Sigmoid colon (tissue), 6 donors: ENCODE measurements at regions not wholly inside any gene's neighbourhood (a gene's known extent, or its start where the extent isn't known, plus 50 kb on each side); places are given as distances from the start of the nearest gene placed in this dataset.

Experiments
- DNase-seq: peaks from one replicate; pipeline ENCODE4 v3.0.0-alpha.2; 2019
- H3K27ac ChIP-seq, 4 donors: fragments of 200-600 bp; sonication (generic); one replicate each; pipeline ENCODE4 v1.5.1; 2016 to 2019; ENCODE audit warnings: mild to moderate bottlenecking in 1 of 4
- H3K27me3 ChIP-seq, 3 donors: fragments of 200-600 bp; sonication (generic); one replicate each; pipeline ENCODE4 v1.5.1; 2019; ENCODE audit warnings: mild to moderate bottlenecking in 1 of 3
- H3K36me3 ChIP-seq, 4 donors: fragments of 200-600 bp; sonication (generic); one replicate each; pipeline ENCODE4 v1.5.1; 2016 to 2019
- H3K4me1 ChIP-seq, 4 donors: fragments of 200-600 bp; sonication (generic); one replicate each; pipeline ENCODE4 v1.5.1; 2017 to 2019
- H3K4me3 ChIP-seq, 4 donors: fragments of 200-600 bp; sonication (generic); one replicate each; pipeline ENCODE4 v1.5.1; 2017 to 2019; ENCODE audit warnings: mild to moderate bottlenecking in 2 of 4, moderate library complexity in 1 of 4
- H3K9me3 ChIP-seq, 4 donors: fragments of 200-600 bp in 3 of 4; sonication (generic) in 3 of 4; one replicate each; pipeline versions ENCODE4 v1.5.1 to v1.6.1; 2013 to 2019
- EP300 ChIP-seq, 4 donors: sonication (generic); formaldehyde crosslinking; IDR thresholded peaks; one replicate each; pipeline ENCODE4 v1.6.1; 2017; ENCODE audit warnings: antibody characterized with exemption in 4 of 4
- POLR2A ChIP-seq, 2 donors: fragments of 450-650 bp; IDR thresholded peaks; one replicate each; pipeline ENCODE4 v1.6.1; 2016; ENCODE audit warnings: antibody characterized with exemption in 2 of 2, mild to moderate bottlenecking in 2 of 2, moderate library complexity in 2 of 2
- POLR2AphosphoS5 ChIP-seq, 4 donors: sonication (generic); formaldehyde crosslinking; IDR thresholded peaks; one replicate each; pipeline ENCODE4 v1.6.1; 2017; ENCODE audit warnings: antibody characterized with exemption in 4 of 4
- whole genome bisulfite sequencing, 2 donors: extraction: QIAGEN DNeasy Blood & Tissue Kit; methylation state at CpG; one replicate each; pipeline ENCODE4 v1.1.7; 2013; 5-methylcytosine and 5-hydroxymethylcytosine counted together
- intact Hi-C: fragments of 100-400 bp; cut with DNase I; formaldehyde crosslinking; loops from one replicate; pipeline ENCODE4 v1.15.1; 2023
- TF ChIP-seq, protein P1 (sequence below), 4 experiments: fragments of 450-650 bp in 3 of 4; fragments of 200-600 bp in 1 of 4; IDR thresholded peaks; one replicate each; pipeline ENCODE4 v1.5.1; 2016 to 2019; ENCODE audit warnings: antibody characterized with exemption in 4 of 4, mild to moderate bottlenecking in 3 of 4, moderate library complexity in 2 of 4
- donor health status: healthy with polysubstance abuse.
- donor health status: healthy.

DNA sequence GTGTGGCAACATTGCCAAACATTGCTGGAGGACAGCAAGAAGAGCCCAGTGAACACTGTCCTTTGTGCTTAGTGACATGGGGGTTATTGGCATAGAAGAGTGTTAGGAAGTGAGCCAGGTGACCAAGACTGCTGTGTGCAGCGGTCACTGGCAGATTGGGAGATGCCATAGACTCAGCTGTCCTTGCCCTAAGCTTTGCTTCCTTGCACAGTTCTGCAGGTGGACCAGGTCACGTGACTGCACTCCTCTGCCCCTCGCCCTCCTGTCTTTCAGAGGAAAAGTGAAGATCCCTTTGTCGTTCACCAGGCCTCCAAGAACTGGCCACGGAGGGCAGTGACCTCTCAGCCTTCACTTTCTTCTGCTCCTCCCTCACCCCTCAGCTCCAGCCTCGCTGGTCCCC, 215.6 kb upstream of the SMIM21 start:
- no peak for DNase-seq
- Histone ChIP-seq H3K36me3 (no peaks in the 10 kb centered on the region), H3K4me1 (peaks cover 0 to 41% (median 33%) of the 10 kb centered on the region in 4 donors), H3K27ac (no peak overlapping the region), H3K9me3 (no peaks in the 10 kb centered on the region), H3K27me3 (no peaks in the 10 kb centered on the region), H3K4me3 (no peak overlapping the region)
- intact Hi-C loops, result loop anchor here (10.0 kb wide), 1 partner anchor 162 kb away; no protein-coding TSS in a partner anchor
- TF ChIP-seq EP300 (IDR thresholded peaks at IDR 0.05), result no peak
- TF ChIP-seq, protein P1, sequence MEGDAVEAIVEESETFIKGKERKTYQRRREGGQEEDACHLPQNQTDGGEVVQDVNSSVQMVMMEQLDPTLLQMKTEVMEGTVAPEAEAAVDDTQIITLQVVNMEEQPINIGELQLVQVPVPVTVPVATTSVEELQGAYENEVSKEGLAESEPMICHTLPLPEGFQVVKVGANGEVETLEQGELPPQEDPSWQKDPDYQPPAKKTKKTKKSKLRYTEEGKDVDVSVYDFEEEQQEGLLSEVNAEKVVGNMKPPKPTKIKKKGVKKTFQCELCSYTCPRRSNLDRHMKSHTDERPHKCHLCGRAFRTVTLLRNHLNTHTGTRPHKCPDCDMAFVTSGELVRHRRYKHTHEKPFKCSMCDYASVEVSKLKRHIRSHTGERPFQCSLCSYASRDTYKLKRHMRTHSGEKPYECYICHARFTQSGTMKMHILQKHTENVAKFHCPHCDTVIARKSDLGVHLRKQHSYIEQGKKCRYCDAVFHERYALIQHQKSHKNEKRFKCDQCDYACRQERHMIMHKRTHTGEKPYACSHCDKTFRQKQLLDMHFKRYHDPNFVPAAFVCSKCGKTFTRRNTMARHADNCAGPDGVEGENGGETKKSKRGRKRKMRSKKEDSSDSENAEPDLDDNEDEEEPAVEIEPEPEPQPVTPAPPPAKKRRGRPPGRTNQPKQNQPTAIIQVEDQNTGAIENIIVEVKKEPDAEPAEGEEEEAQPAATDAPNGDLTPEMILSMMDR (IDR thresholded peaks at IDR 0.05), result no peak
- no peak for TF ChIP-seq POLR2AphosphoS5 (IDR thresholded peaks at IDR 0.05)
- no peak for TF ChIP-seq POLR2A (IDR thresholded peaks at IDR 0.05)
- 89 to 91% methylated on average over 6 of the region's 6 CpGs for WGBS, 2 donors

DNA sequence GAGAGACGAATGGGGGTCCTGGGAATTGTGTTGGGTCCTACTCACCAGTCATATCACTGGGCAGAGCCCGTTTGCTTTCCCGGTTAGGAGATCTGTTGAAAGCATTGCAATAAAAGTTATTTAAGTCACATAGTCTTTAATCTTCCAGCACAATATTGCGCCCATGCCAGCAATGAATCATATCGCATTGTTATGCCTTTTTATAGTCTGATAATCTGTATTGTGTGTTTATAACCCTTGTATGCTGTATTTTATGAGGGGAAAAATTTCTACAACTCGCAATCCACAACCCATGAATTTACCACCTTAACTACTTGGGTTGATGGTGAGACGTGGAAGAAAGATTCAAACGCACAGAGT, 211.9 kb upstream of the SMIM21 start:
- TF ChIP-seq EP300 (IDR thresholded peaks at IDR 0.05), result no peak
- peak in 1 of 4 donors; percentile 35 for TF ChIP-seq POLR2AphosphoS5 (IDR thresholded peaks at IDR 0.05)
- Histone ChIP-seq H3K27ac (peak overlapping the region in 3 of 4 donors; percentile 81 to 88 (median 85)), H3K4me3 (peak overlapping the region in 3 of 4 donors; percentile 41 to 48 (median 44)), H3K9me3 (no peaks in the 10 kb centered on the region), H3K27me3 (no peaks in the 10 kb centered on the region), H3K4me1 (peaks cover 0 to 51% (median 26%) of the 10 kb centered on the region in 4 donors), H3K36me3 (no peaks in the 10 kb centered on the region)
- WGBS, 2 donors, result 23 to 65% methylated on average over 8 of the region's 8 CpGs
- intact Hi-C loops, result loop anchor here (5.0 to 10.0 kb wide), 2 partner anchors 48 to 985 kb away; no protein-coding TSS in a partner anchor
- DNase-seq, result no peak

DNA sequence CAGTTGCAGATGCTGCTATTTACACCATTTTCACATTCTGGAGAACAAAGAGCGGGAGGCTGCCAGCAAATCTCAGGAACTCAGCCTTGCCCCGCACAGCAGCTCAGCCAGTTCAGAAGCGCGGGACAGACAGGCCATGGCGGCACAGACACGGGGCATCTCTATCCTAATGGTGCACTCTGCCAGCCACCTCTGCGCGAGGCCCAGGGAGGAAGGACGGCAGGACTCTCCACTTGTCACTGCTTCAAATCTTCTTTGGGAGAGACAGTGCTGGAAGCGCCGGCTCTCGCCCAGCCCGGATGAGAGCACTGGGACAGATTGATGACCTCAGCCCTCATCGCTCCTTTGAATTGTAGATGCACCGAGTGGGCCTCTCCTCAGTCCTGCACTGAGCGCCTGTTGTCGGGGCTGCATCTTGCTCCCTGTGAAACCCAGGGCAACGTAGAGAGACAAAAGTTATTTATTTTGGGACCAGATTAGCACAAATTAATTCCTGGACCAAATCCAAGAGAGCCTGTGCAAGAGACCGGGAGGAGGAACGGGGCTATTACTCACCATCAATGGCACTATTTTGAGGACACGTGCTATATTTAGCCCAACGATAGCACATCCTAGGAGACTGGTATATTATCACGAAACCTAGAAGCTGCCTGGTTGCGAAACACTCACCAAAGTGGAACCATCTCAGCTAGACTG, 211.4 kb upstream of the SMIM21 start:
- DNase-seq, result peak; percentile 76

DNA sequence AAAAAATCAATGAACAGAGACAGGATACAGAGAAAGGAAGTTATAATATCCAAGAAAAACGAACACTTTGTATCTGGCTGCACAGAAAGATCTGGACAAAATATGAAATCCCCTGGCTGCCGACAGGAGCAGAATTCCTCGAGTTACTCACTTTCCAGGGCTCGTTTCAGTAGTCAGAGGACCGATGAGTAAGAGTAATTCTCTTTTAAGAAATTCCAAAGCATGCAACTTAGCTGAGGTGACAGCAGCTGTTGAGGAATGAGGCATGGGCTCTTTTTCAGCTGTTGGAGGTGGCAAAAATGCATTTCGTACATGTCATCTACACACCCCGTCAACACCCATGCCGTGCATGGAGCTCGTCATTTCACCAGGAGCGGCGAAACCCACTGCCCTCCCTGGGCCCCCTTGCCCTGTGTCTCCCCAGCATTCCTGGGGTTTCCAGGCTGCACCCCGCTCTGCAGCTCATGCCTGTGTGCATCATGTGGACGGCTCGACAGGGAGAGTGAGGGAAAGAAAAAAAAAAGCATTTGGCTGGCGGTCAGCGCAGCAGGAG, 210.8 kb upstream of the SMIM21 start:
- peak overlapping the region; percentile 57 to 88 (median 83) for H3K27ac ChIP-seq
- H3K4me1 ChIP-seq, result peaks cover 0 to 51% (median 26%) of the 10 kb centered on the region in 4 donors
- intact Hi-C loops, result loop anchor here (5.0 to 10.0 kb wide), 2 partner anchors 49 to 983 kb away; no protein-coding TSS in a partner anchor
- no peaks in the 10 kb centered on the region for H3K36me3 ChIP-seq
- WGBS, 2 donors, result 44 to 60% methylated on average over 16 of the region's 16 CpGs
- H3K4me3 ChIP-seq, result peak overlapping the region; percentile 0 to 48 (median 42)
- no peak for TF ChIP-seq EP300 (IDR thresholded peaks at IDR 0.05)
- TF ChIP-seq, protein P1 (IDR thresholded peaks at IDR 0.05), result peak in 2 of 4 experiments; percentile 8 to 22
- H3K27me3 ChIP-seq, result no peaks in the 10 kb centered on the region
- H3K9me3 ChIP-seq, result no peaks in the 10 kb centered on the region
- DNase-seq, result no peak

More for the DNA sequence above, 211.4 kb upstream of the SMIM21 start:
- TF ChIP-seq POLR2A (IDR thresholded peaks at IDR 0.05) (no peak), POLR2AphosphoS5 (IDR thresholded peaks at IDR 0.05) (peak in 3 of 4 donors; percentile 22 to 38 (median 27))
- H3K36me3 ChIP-seq, result no peaks in the 10 kb centered on the region
- peak overlapping the region; percentile 0 to 48 (median 42) for H3K4me3 ChIP-seq
- 14 to 49% methylated on average over 24 of the region's 24 CpGs for WGBS, 2 donors
- H3K4me1 ChIP-seq, result peaks cover 0 to 51% (median 26%) of the 10 kb centered on the region in 4 donors
- H3K27ac ChIP-seq, result peak overlapping the region; percentile 57 to 88 (median 83)
- no peaks in the 10 kb centered on the region for H3K27me3 ChIP-seq
- no peaks in the 10 kb centered on the region for H3K9me3 ChIP-seq
- intact Hi-C loops, result loop anchor here (5.0 to 10.0 kb wide), 2 partner anchors 48 to 984 kb away; no protein-coding TSS in a partner anchor

DNA sequence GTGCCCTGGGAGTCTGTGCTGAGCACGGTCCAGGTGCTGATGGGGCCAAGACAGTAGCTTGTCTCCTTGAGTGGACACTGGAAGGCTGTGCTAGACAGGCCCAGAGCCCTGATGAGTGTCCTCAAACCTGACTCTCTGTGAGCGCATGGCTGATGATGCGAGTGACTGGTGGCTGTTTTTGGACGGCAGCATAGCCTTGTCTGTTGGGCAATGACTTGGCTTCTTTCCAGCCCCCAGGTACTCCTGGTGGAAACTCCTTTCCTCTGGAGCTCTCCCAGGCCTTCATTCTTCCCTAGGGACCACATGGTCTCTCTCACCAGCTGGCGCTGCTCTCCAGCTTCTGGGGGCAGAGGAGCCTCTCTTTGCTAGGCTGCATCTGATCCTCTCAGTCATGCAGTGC, 207.6 kb upstream of the SMIM21 start:
- TF ChIP-seq, protein P1 (IDR thresholded peaks at IDR 0.05), result no peak
- TF ChIP-seq EP300 (IDR thresholded peaks at IDR 0.05), result no peak
- TF ChIP-seq POLR2AphosphoS5 (IDR thresholded peaks at IDR 0.05), result no peak
- TF ChIP-seq POLR2A (IDR thresholded peaks at IDR 0.05), result no peak
- 79 to 90% methylated on average over 5 of the region's 5 CpGs for WGBS, 2 donors
- Histone ChIP-seq H3K9me3 (no peaks in the 10 kb centered on the region), H3K4me3 (no peak overlapping the region), H3K4me1 (peaks cover 0 to 29% (median 24%) of the 10 kb centered on the region in 4 donors), H3K27ac (no peak overlapping the region), H3K36me3 (no peaks in the 10 kb centered on the region), H3K27me3 (no peaks in the 10 kb centered on the region)
- intact Hi-C loops, result loop anchor here (5.0 to 10.0 kb wide), 2 partner anchors 52 to 980 kb away; no protein-coding TSS in a partner anchor
- DNase-seq, result no peak
